Ovary (tissue), 7 donors: ENCODE measurements at regions not wholly inside any gene's neighbourhood (a gene's known extent, or its start where the extent isn't known, plus 50 kb on each side); places are given as distances from the start of the nearest gene placed in this dataset.
"Not testable (repeated sequence)": the region's sequence is repeated elsewhere in the genome, so short reads cannot be mapped to it uniquely, and the experiment has no call there.

Source experiments
- DNase-seq, 5 donors: peaks; one replicate each; pipeline ENCODE4 v3.0.0-alpha.2; 2019 to 2020
- H3K27ac ChIP-seq, 2 donors: fragments of 200-600 bp; one replicate each; pipeline versions ENCODE4 v1.5.1 to v1.8.0; 2019 to 2022
- H3K27me3 ChIP-seq: fragments of 200-600 bp; one replicate; pipeline ENCODE4 v1.8.0; 2022
- H3K36me3 ChIP-seq: fragments of 200-600 bp; sonication (generic); one replicate; pipeline ENCODE4 v1.5.1; 2019
- H3K4me1 ChIP-seq: one replicate; pipeline ENCODE4 v1.8.1; 2013; ENCODE audit warnings: mild to moderate bottlenecking, moderate library complexity; ENCODE audit not compliant: insufficient read depth
- H3K4me3 ChIP-seq: fragments of 200-600 bp; sonication (generic); one replicate; pipeline ENCODE4 v1.5.1; 2017
- H3K9me3 ChIP-seq, 2 donors: fragments of 200-600 bp in 1 of 2; sonication (generic) in 1 of 2; one replicate each; pipeline versions ENCODE4 v1.5.1 to v1.8.1; 2013 to 2019; ENCODE audit warnings: mild to moderate bottlenecking in 1 of 2, moderate library complexity in 1 of 2
- CTCF ChIP-seq, 3 donors: fragments of 450-650 bp in 2 of 3; fragments of 200-600 bp in 1 of 3; IDR thresholded peaks; one replicate each; pipeline versions ENCODE4 v1.5.1 to v1.8.0; 2016 to 2022; ENCODE audit warnings: antibody characterized with exemption in 3 of 3, mild to moderate bottlenecking in 1 of 3
- EP300 ChIP-seq: sonication (generic); formaldehyde crosslinking; IDR thresholded peaks from one replicate; pipeline ENCODE4 v1.6.1; 2017; ENCODE audit warnings: antibody characterized with exemption
- POLR2A ChIP-seq: fragments of 450-650 bp; IDR thresholded peaks from one replicate; pipeline ENCODE4 v1.6.1; 2017; ENCODE audit warnings: antibody characterized with exemption, mild to moderate bottlenecking, moderate library complexity
- whole genome bisulfite sequencing, 3 donors: extraction: QIAGEN DNeasy Blood & Tissue Kit in 1 of 3; methylation state at CpG; one replicate each; pipeline versions ENCODE4 v1.1.5 to v1.1.7; 2013 to 2017; 5-methylcytosine and 5-hydroxymethylcytosine counted together
- intact Hi-C, 4 donors: fragments of 100-400 bp; cut with DNase I; formaldehyde crosslinking; loops; one replicate each; pipeline versions ENCODE4 v1.11.0 to v1.15.1; 2022 to 2023
- donor health status: DM: no; HTN: no; CAD: no; lungs with moderate emphysema.
- donor health status: DM: no; HTN: no; CAD: no.
- donor health status: Bipolar disorder and iron deficiency.
- donor health status: DM: no; HTN: no; CAD: no.
- donor health status: DM: yes; HTN: yes; CAD: no.

GRCh38 chr1:79496129-79496528 is 489.6 kb upstream of the ADGRL4 start:
- intact Hi-C loops: no loop called here
- Histone ChIP-seq H3K27me3 (no peaks in the 10 kb centered on the region), H3K36me3 (no peaks in the 10 kb centered on the region), H3K4me3 (no peak overlapping the region), H3K9me3 (no peaks in the 10 kb centered on the region), H3K27ac (no peak overlapping the region), H3K4me1 (no peaks in the 10 kb centered on the region)
- 65 to 72% (median 67%) methylated on average over 2 of the region's 2 CpGs for WGBS, 3 donors
- DNase-seq: no peak
- TF ChIP-seq EP300: no peak
- no peak for TF ChIP-seq CTCF (IDR thresholded peaks at IDR 0.05)
- no peak for TF ChIP-seq POLR2A

GRCh38 chr1:79493702-79494101 is 487.2 kb upstream of the ADGRL4 start:
- H3K27ac ChIP-seq, H3K4me1 ChIP-seq, H3K27me3 ChIP-seq, intact Hi-C loops, H3K4me3 ChIP-seq, H3K36me3 ChIP-seq, H3K9me3 ChIP-seq, DNase-seq: not testable (repeated sequence)
- 76 to 82% (median 81%) methylated on average over 4 of the region's 4 CpGs for WGBS, 3 donors

- H3K27ac ChIP-seq, H3K27me3 ChIP-seq, intact Hi-C loops, H3K4me3 ChIP-seq, H3K9me3 ChIP-seq, DNase-seq, H3K36me3 ChIP-seq, H3K4me1 ChIP-seq: not testable (repeated sequence)
- WGBS, 3 donors: 73 to 76% (median 75%) methylated on average over 4 of the region's 4 CpGs
These were observed 482.1 kb upstream of the ADGRL4 start for GRCh38 chr1:79488572-79489121.

- Histone ChIP-seq H3K4me1 (no peaks in the 10 kb centered on the region), H3K4me3 (no peak overlapping the region), H3K36me3 (no peaks in the 10 kb centered on the region), H3K27ac (no peak overlapping the region), H3K27me3 (no peaks in the 10 kb centered on the region), H3K9me3 (no peaks in the 10 kb centered on the region)
- WGBS, 3 donors: 69 to 79% (median 69%) methylated on average over 9 of the region's 9 CpGs
- no peak for DNase-seq
- no peak for TF ChIP-seq EP300
- TF ChIP-seq POLR2A: no peak
- TF ChIP-seq CTCF (IDR thresholded peaks at IDR 0.05): no peak
- intact Hi-C loops: no loop called here
These were observed 472.3 kb upstream of the ADGRL4 start for GRCh38 chr1:79478728-79479373.

GRCh38 chr1:79478160-79478559 is 471.6 kb upstream of the ADGRL4 start:
- Histone ChIP-seq H3K9me3 (no peaks in the 10 kb centered on the region), H3K27ac (no peak overlapping the region), H3K4me1 (no peaks in the 10 kb centered on the region), H3K36me3 (no peaks in the 10 kb centered on the region), H3K4me3 (no peak overlapping the region), H3K27me3 (no peaks in the 10 kb centered on the region)
- no peak for TF ChIP-seq CTCF (IDR thresholded peaks at IDR 0.05)
- no peak for TF ChIP-seq EP300
- TF ChIP-seq POLR2A: no peak
- DNase-seq: no peak
- intact Hi-C loops: no loop called here
- WGBS, 3 donors: 95 to 96% (median 96%) methylated on average over 19 of the region's 19 CpGs
